Endothelial cell of umbilical vein (primary cell): ENCODE measurements at regions not wholly inside any gene's neighbourhood (a gene's known extent, or its start where the extent isn't known, plus 50 kb on each side); places are given as distances from the start of the nearest gene placed in this dataset.

Experiments used
- POLR2A ChIP-seq: IDR thresholded peaks from 2 replicates; pipeline ENCODE4 v1.6.1; 2012; ENCODE audit warnings: low read depth, mild to moderate bottlenecking, control low read depth, low read length
- TF ChIP-seq, protein P1 (sequence below), 2 donors: IDR thresholded peaks; 1 replicate in 1 of 2; 2 replicates in 1 of 2; pipeline ENCODE4 v1.5.1; 2011; ENCODE audit warnings: low read length in 2 of 2, mild to moderate bottlenecking in 2 of 2, moderate library complexity in 2 of 2, control low read depth in 1 of 2, inconsistent platforms in 1 of 2, low read depth in 1 of 2; ENCODE audit not compliant: insufficient read depth in 1 of 2; ENCODE audit errors: extremely low read depth in 1 of 2

DNA sequence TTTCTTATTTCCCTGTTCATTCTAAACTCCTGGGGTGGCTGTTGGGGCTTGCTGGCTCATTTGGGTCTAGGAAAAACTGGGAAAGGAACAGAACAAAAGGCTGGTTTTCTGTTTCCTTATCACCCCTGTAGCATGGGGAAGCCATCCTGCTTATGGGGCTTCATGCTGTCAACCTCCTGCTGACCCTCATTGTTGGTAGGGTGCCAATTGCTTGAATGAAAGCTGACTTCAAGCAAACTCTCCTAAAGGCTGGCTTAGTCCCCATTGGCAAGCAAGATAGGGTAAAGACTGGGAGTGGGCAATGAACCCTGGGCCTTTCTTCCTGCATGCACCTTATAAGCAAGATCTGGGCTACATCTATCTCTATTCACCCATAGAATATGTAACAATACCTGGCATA, 511.6 kb downstream of the DMAC1 start:
- no peak for TF ChIP-seq POLR2A
- TF ChIP-seq, protein P1, sequence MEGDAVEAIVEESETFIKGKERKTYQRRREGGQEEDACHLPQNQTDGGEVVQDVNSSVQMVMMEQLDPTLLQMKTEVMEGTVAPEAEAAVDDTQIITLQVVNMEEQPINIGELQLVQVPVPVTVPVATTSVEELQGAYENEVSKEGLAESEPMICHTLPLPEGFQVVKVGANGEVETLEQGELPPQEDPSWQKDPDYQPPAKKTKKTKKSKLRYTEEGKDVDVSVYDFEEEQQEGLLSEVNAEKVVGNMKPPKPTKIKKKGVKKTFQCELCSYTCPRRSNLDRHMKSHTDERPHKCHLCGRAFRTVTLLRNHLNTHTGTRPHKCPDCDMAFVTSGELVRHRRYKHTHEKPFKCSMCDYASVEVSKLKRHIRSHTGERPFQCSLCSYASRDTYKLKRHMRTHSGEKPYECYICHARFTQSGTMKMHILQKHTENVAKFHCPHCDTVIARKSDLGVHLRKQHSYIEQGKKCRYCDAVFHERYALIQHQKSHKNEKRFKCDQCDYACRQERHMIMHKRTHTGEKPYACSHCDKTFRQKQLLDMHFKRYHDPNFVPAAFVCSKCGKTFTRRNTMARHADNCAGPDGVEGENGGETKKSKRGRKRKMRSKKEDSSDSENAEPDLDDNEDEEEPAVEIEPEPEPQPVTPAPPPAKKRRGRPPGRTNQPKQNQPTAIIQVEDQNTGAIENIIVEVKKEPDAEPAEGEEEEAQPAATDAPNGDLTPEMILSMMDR (IDR thresholded peaks at IDR 0.05; ENCODE audit: extremely low read depth in 1 of 2, insufficient read depth in 1 of 2, low read depth in 1 of 2, low read length in 2 of 2) = no peak
